MM.1S (cell line): ENCODE measurements at regions not wholly inside any gene's neighbourhood (a gene's known extent, or its start where the extent isn't known, plus 50 kb on each side); places are given as distances from the start of the nearest gene placed in this dataset.

Experiments
- EZH2 ChIP-seq: fragments of 300-600 bp; sonication (generic); optimal IDR thresholded peaks from 2 replicates; pipeline ENCODE3; 2017; ENCODE audit warnings: low read depth, mild to moderate bottlenecking, antibody characterized with exemption, low read length, mixed read lengths
- EZH2phosphoT487 ChIP-seq: fragments of 300-600 bp; sonication (generic); IDR thresholded peaks from 2 replicates; pipeline ENCODE4 v1.6.1; 2018; ENCODE audit warnings: antibody characterized with exemption, low read length
- TF ChIP-seq, protein P1 (sequence below): fragments of 300-600 bp; sonication (generic); IDR thresholded peaks from 2 replicates; pipeline ENCODE4 v1.5.1; 2016; ENCODE audit warnings: antibody characterized with exemption, low read length, mixed read lengths

DNA sequence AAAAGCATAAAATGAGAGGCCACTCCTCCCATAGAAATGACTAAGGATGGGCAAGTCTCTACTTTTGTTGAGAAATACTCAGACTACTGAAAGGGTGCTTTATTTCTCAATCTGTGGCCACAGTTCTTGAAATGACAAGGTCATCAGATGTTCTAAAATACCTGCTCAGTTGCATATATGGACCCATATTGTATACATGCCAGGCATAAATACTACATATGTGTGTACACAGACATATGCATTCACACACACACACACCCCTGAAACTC, 691.5 kb upstream of the SORCS1 start:
- TF ChIP-seq, protein P1, sequence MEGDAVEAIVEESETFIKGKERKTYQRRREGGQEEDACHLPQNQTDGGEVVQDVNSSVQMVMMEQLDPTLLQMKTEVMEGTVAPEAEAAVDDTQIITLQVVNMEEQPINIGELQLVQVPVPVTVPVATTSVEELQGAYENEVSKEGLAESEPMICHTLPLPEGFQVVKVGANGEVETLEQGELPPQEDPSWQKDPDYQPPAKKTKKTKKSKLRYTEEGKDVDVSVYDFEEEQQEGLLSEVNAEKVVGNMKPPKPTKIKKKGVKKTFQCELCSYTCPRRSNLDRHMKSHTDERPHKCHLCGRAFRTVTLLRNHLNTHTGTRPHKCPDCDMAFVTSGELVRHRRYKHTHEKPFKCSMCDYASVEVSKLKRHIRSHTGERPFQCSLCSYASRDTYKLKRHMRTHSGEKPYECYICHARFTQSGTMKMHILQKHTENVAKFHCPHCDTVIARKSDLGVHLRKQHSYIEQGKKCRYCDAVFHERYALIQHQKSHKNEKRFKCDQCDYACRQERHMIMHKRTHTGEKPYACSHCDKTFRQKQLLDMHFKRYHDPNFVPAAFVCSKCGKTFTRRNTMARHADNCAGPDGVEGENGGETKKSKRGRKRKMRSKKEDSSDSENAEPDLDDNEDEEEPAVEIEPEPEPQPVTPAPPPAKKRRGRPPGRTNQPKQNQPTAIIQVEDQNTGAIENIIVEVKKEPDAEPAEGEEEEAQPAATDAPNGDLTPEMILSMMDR = no peak
- TF ChIP-seq EZH2 (no peak), EZH2phosphoT487 (no peak)
